ENCODE measurements at regions not wholly inside any gene's neighbourhood (a gene's known extent, or its start where the extent isn't known, plus 50 kb on each side); places are given as distances from the start of the nearest gene placed in this dataset.

DNA sequence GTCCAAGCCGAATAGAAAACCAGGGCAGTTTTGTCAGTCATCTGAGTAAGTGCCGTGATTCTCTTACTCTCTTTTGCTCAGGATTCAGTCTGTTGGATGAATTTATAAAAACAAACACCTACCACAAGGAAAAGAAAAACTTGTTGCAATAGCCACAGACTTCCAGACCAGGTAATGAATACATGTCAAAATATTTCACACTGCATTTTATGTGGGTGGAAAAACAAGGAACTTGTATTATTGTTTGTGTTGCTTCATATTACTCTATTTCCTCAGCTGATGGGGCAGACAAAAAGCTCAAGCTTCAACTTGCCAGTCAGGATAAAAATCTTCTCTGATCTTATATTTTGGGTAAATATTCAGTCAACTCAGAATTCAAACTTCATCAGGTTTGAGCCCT lies 1125.7 kb downstream of the NLGN4Y start (continued):
- TF ChIP-seq, protein P1, sequence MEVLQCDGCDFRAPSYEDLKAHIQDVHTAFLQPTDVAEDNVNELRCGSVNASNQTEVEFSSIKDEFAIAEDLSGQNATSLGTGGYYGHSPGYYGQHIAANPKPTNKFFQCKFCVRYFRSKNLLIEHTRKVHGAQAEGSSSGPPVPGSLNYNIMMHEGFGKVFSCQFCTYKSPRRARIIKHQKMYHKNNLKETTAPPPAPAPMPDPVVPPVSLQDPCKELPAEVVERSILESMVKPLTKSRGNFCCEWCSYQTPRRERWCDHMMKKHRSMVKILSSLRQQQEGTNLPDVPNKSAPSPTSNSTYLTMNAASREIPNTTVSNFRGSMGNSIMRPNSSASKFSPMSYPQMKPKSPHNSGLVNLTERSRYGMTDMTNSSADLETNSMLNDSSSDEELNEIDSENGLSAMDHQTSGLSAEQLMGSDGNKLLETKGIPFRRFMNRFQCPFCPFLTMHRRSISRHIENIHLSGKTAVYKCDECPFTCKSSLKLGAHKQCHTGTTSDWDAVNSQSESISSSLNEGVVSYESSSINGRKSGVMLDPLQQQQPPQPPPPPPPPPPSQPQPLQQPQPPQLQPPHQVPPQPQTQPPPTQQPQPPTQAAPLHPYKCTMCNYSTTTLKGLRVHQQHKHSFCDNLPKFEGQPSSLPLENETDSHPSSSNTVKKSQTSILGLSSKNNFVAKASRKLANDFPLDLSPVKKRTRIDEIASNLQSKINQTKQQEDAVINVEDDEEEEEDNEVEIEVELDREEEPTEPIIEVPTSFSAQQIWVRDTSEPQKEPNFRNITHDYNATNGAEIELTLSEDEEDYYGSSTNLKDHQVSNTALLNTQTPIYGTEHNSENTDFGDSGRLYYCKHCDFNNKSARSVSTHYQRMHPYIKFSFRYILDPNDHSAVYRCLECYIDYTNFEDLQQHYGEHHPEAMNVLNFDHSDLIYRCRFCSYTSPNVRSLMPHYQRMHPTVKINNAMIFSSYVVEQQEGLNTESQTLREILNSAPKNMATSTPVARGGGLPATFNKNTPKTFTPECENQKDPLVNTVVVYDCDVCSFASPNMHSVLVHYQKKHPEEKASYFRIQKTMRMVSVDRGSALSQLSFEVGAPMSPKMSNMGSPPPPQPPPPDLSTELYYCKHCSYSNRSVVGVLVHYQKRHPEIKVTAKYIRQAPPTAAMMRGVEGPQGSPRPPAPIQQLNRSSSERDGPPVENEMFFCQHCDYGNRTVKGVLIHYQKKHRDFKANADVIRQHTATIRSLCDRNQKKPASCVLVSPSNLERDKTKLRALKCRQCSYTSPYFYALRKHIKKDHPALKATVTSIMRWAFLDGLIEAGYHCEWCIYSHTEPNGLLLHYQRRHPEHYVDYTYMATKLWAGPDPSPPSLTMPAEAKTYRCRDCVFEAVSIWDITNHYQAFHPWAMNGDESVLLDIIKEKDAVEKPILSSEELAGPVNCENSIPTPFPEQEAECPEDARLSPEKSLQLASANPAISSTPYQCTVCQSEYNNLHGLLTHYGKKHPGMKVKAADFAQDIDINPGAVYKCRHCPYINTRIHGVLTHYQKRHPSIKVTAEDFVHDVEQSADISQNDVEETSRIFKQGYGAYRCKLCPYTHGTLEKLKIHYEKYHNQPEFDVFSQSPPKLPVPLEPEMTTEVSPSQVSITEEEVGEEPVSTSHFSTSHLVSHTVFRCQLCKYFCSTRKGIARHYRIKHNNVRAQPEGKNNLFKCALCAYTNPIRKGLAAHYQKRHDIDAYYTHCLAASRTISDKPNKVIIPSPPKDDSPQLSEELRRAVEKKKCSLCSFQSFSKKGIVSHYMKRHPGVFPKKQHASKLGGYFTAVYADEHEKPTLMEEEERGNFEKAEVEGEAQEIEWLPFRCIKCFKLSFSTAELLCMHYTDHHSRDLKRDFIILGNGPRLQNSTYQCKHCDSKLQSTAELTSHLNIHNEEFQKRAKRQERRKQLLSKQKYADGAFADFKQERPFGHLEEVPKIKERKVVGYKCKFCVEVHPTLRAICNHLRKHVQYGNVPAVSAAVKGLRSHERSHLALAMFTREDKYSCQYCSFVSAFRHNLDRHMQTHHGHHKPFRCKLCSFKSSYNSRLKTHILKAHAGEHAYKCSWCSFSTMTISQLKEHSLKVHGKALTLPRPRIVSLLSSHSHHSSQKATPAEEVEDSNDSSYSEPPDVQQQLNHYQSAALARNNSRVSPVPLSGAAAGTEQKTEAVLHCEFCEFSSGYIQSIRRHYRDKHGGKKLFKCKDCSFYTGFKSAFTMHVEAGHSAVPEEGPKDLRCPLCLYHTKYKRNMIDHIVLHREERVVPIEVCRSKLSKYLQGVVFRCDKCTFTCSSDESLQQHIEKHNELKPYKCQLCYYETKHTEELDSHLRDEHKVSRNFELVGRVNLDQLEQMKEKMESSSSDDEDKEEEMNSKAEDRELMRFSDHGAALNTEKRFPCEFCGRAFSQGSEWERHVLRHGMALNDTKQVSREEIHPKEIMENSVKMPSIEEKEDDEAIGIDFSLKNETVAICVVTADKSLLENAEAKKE (CRISPR knock-in tag; IDR thresholded peaks at IDR 0.05) = no peak
- no peak for TF ChIP-seq ZNF114 (CRISPR knock-in tag; IDR thresholded peaks at IDR 0.05)
- TF ChIP-seq NANOG (IDR thresholded peaks at IDR 0.05; ENCODE audit: borderline replicate concordance) = no peak
- no peak for TF ChIP-seq STAT1 (IDR thresholded peaks at IDR 0.05; ENCODE audit: unreplicated experiment)
- TF ChIP-seq ZNF331 (CRISPR knock-in tag; IDR thresholded peaks at IDR 0.05; ENCODE audit: low read depth) = no peak

DNA sequence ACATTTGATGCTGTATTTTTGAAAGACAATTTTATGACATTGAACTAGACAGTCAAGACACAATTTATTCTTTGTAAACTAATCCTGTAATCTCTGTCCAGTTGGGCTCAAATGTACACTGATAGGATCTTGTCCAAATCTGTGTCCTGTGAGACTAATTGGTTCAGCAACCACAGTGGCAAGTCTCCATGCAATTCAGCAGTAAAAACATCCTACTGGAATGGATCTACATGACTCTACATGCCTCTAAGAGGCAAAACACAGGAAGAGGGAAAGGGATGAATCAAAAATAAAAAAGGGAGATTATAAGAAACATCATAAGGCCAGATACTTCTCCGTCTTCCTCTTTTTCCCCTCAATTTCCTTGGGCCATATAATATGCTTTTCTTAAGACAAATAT lies 1164.2 kb downstream of the NLGN4Y start:
- no peak overlapping the region for H3K27ac ChIP-seq (ENCODE audit: low read depth)
- no peak for DNase-seq (ENCODE audit: low spot score)
- no peaks in the 10 kb centered on the region for H3K27me3 ChIP-seq (ENCODE audit: insufficient read depth)
- H3K4me1 ChIP-seq (ENCODE audit: insufficient read depth) = peaks cover 11% of the 10 kb centered on the region; the same call in 1 of the 2 replicates
- peaks cover 15% of the 10 kb centered on the region; the same call in 2 of the 3 replicates for H3K4me1 Mint-ChIP-seq
- H3K36me3 ChIP-seq (ENCODE audit: insufficient read depth) = no peaks in the 10 kb centered on the region
- no peak overlapping the region for H2AFZ ChIP-seq
- no peaks in the 10 kb centered on the region for H3F3A ChIP-seq (replicated peaks; ENCODE audit: low read depth)
- TF ChIP-seq, protein P2, sequence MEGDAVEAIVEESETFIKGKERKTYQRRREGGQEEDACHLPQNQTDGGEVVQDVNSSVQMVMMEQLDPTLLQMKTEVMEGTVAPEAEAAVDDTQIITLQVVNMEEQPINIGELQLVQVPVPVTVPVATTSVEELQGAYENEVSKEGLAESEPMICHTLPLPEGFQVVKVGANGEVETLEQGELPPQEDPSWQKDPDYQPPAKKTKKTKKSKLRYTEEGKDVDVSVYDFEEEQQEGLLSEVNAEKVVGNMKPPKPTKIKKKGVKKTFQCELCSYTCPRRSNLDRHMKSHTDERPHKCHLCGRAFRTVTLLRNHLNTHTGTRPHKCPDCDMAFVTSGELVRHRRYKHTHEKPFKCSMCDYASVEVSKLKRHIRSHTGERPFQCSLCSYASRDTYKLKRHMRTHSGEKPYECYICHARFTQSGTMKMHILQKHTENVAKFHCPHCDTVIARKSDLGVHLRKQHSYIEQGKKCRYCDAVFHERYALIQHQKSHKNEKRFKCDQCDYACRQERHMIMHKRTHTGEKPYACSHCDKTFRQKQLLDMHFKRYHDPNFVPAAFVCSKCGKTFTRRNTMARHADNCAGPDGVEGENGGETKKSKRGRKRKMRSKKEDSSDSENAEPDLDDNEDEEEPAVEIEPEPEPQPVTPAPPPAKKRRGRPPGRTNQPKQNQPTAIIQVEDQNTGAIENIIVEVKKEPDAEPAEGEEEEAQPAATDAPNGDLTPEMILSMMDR (conservative IDR thresholded peaks at IDR 0.05; ENCODE audit: low read depth in 2 of 2) = no peak
- TF ChIP-seq, protein P1 (CRISPR knock-in tag; IDR thresholded peaks at IDR 0.05) = no peak
- no peak for TF ChIP-seq POLR2AphosphoS5 (IDR thresholded peaks at IDR 0.05; ENCODE audit: low read depth)
- no peak overlapping the region for H3K4me3 Mint-ChIP-seq
- no peaks in the 10 kb centered on the region for H4K20me1 ChIP-seq (replicated peaks; ENCODE audit: insufficient read depth)
- ATAC-seq = no peak
- H3K36me3 Mint-ChIP-seq (ENCODE audit: low read depth) = no peaks in the 10 kb centered on the region; the same call in 2 of the 3 replicates
- H3K4me3 ChIP-seq = no peak overlapping the region
- H3K4me2 ChIP-seq = no peak overlapping the region
- no peak overlapping the region for H3K27ac Mint-ChIP-seq
- H3K9me3 Mint-ChIP-seq = no peaks in the 10 kb centered on the region
- H3K9me2 ChIP-seq (ENCODE audit: insufficient read depth) = no peaks in the 10 kb centered on the region
- H3K79me2 ChIP-seq (replicated peaks; ENCODE audit: insufficient read depth) = no peaks in the 10 kb centered on the region
- H3K27me3 Mint-ChIP-seq (ENCODE audit: insufficient read depth, low read depth, poor library complexity) = no peaks in the 10 kb centered on the region
